ENCODE measurements at regions not wholly inside any gene's neighbourhood (a gene's known extent, or its start where the extent isn't known, plus 50 kb on each side); places are given as distances from the start of the nearest gene placed in this dataset.

GRCh38 chr11:107197932-107198331 lies 179.7 kb upstream of the GUCY1A2 start:
- WGBS (ENCODE audit: insufficient coverage), result no CpG with 5 or more reads among the region's 2 CpGs
- DNase-seq (ENCODE audit: low read depth in 4 of 6, low spot score in 6 of 6), result no peak
- Histone ChIP-seq H3K27me3 (ENCODE audit: control insufficient read depth, insufficient read depth, low read length) (no peaks in the 10 kb centered on the region), H3K4me3 (ENCODE audit: low read depth, low read length) (no peak overlapping the region), H3K27ac (ENCODE audit: low read depth, low read length) (no peak overlapping the region), H3K4me1 (ENCODE audit: control insufficient read depth, insufficient read depth, low read length) (no peaks in the 10 kb centered on the region), H3K9me3 (ENCODE audit: control insufficient read depth, insufficient read depth, low read length) (peaks cover 3% of the 10 kb centered on the region), H3K36me3 (ENCODE audit: control insufficient read depth, insufficient read depth, low read length) (no peaks in the 10 kb centered on the region)

GRCh38 chr11:107196732-107197131 lies 178.5 kb upstream of the GUCY1A2 start:
- no peaks in the 10 kb centered on the region for H3K27me3 ChIP-seq (ENCODE audit: control insufficient read depth, insufficient read depth, low read length)
- no CpG with 5 or more reads among the region's 1 CpG for WGBS (ENCODE audit: insufficient coverage)
- no peaks in the 10 kb centered on the region for H3K36me3 ChIP-seq (ENCODE audit: control insufficient read depth, insufficient read depth, low read length)
- H3K4me1 ChIP-seq (ENCODE audit: control insufficient read depth, insufficient read depth, low read length), result no peaks in the 10 kb centered on the region
- H3K9me3 ChIP-seq (ENCODE audit: control insufficient read depth, insufficient read depth, low read length), result peaks cover 4% of the 10 kb centered on the region
- no peak for DNase-seq (ENCODE audit: low read depth in 4 of 6, low spot score in 6 of 6)
- H3K4me3 ChIP-seq (ENCODE audit: low read depth, low read length), result no peak overlapping the region
- H3K27ac ChIP-seq (ENCODE audit: low read depth, low read length), result no peak overlapping the region

GRCh38 chr11:107184986-107185385 lies 166.7 kb upstream of the GUCY1A2 start:
- H3K4me1 ChIP-seq (ENCODE audit: control insufficient read depth, insufficient read depth, low read length), result no peaks in the 10 kb centered on the region
- peak in 1 of 6 donors; percentile 54 for DNase-seq (ENCODE audit: low read depth in 4 of 6, low spot score in 6 of 6)
- no peak overlapping the region for H3K27ac ChIP-seq (ENCODE audit: low read depth, low read length)
- H3K27me3 ChIP-seq (ENCODE audit: control insufficient read depth, insufficient read depth, low read length), result no peaks in the 10 kb centered on the region
- H3K4me3 ChIP-seq (ENCODE audit: low read depth, low read length), result no peak overlapping the region
- H3K36me3 ChIP-seq (ENCODE audit: control insufficient read depth, insufficient read depth, low read length), result no peaks in the 10 kb centered on the region
- H3K9me3 ChIP-seq (ENCODE audit: control insufficient read depth, insufficient read depth, low read length), result no peaks in the 10 kb centered on the region

- Histone ChIP-seq H3K36me3 (ENCODE audit: control insufficient read depth, insufficient read depth, low read length) (no peaks in the 10 kb centered on the region), H3K4me3 (ENCODE audit: low read depth, low read length) (no peak overlapping the region), H3K27ac (ENCODE audit: low read depth, low read length) (no peak overlapping the region), H3K27me3 (ENCODE audit: control insufficient read depth, insufficient read depth, low read length) (no peaks in the 10 kb centered on the region), H3K4me1 (ENCODE audit: control insufficient read depth, insufficient read depth, low read length) (no peaks in the 10 kb centered on the region), H3K9me3 (ENCODE audit: control insufficient read depth, insufficient read depth, low read length) (no peaks in the 10 kb centered on the region)
- WGBS (ENCODE audit: insufficient coverage), result no CpG with 5 or more reads among the region's 2 CpGs
- peak in 2 of 6 donors; percentile 23 to 46 for DNase-seq (ENCODE audit: low read depth in 4 of 6, low spot score in 6 of 6)
These were observed 165.7 kb upstream of the GUCY1A2 start for GRCh38 chr11:107183953-107184352.

- DNase-seq (ENCODE audit: low read depth in 4 of 6, low spot score in 6 of 6), result no peak
- Histone ChIP-seq H3K36me3 (ENCODE audit: control insufficient read depth, insufficient read depth, low read length) (no peaks in the 10 kb centered on the region), H3K27ac (ENCODE audit: low read depth, low read length) (no peak overlapping the region), H3K9me3 (ENCODE audit: control insufficient read depth, insufficient read depth, low read length) (no peaks in the 10 kb centered on the region), H3K27me3 (ENCODE audit: control insufficient read depth, insufficient read depth, low read length) (no peaks in the 10 kb centered on the region), H3K4me3 (ENCODE audit: low read depth, low read length) (no peak overlapping the region), H3K4me1 (ENCODE audit: control insufficient read depth, insufficient read depth, low read length) (no peaks in the 10 kb centered on the region)
These were observed 164.7 kb upstream of the GUCY1A2 start for GRCh38 chr11:107182978-107183377.

GRCh38 chr11:107180236-107180635 lies 162.0 kb upstream of the GUCY1A2 start:
- H3K27ac ChIP-seq (ENCODE audit: low read depth, low read length), result no peak overlapping the region
- no peaks in the 10 kb centered on the region for H3K27me3 ChIP-seq (ENCODE audit: control insufficient read depth, insufficient read depth, low read length)
- H3K36me3 ChIP-seq (ENCODE audit: control insufficient read depth, insufficient read depth, low read length), result no peaks in the 10 kb centered on the region
- no peaks in the 10 kb centered on the region for H3K4me1 ChIP-seq (ENCODE audit: control insufficient read depth, insufficient read depth, low read length)
- H3K4me3 ChIP-seq (ENCODE audit: low read depth, low read length), result no peak overlapping the region
- no peaks in the 10 kb centered on the region for H3K9me3 ChIP-seq (ENCODE audit: control insufficient read depth, insufficient read depth, low read length)
- no CpG with 5 or more reads among the region's 1 CpG for WGBS (ENCODE audit: insufficient coverage)
- peak in 1 of 6 donors; percentile 24 for DNase-seq (ENCODE audit: low read depth in 4 of 6, low spot score in 6 of 6)

- Histone ChIP-seq H3K27me3 (ENCODE audit: control insufficient read depth, insufficient read depth, low read length) (no peaks in the 10 kb centered on the region), H3K36me3 (ENCODE audit: control insufficient read depth, insufficient read depth, low read length) (no peaks in the 10 kb centered on the region), H3K4me3 (ENCODE audit: low read depth, low read length) (no peak overlapping the region), H3K27ac (ENCODE audit: low read depth, low read length) (no peak overlapping the region), H3K4me1 (ENCODE audit: control insufficient read depth, insufficient read depth, low read length) (no peaks in the 10 kb centered on the region), H3K9me3 (ENCODE audit: control insufficient read depth, insufficient read depth, low read length) (no peaks in the 10 kb centered on the region)
- WGBS (ENCODE audit: insufficient coverage), result no CpG with 5 or more reads among the region's 1 CpG
- no peak for DNase-seq (ENCODE audit: low read depth in 4 of 6, low spot score in 6 of 6)
These were observed 161.6 kb upstream of the GUCY1A2 start for GRCh38 chr11:107179829-107180228.

- no peak for DNase-seq (ENCODE audit: low read depth in 4 of 6, low spot score in 6 of 6)
- no peaks in the 10 kb centered on the region for H3K9me3 ChIP-seq (ENCODE audit: control insufficient read depth, insufficient read depth, low read length)
- no peak overlapping the region for H3K27ac ChIP-seq (ENCODE audit: low read depth, low read length)
- no peaks in the 10 kb centered on the region for H3K4me1 ChIP-seq (ENCODE audit: control insufficient read depth, insufficient read depth, low read length)
- 92% methylated on average over 15 of the region's 15 CpGs for WGBS (ENCODE audit: insufficient coverage)
- H3K27me3 ChIP-seq (ENCODE audit: control insufficient read depth, insufficient read depth, low read length), result no peaks in the 10 kb centered on the region
- H3K4me3 ChIP-seq (ENCODE audit: low read depth, low read length), result no peak overlapping the region
- H3K36me3 ChIP-seq (ENCODE audit: control insufficient read depth, insufficient read depth, low read length), result no peaks in the 10 kb centered on the region
These were observed 158.8 kb upstream of the GUCY1A2 start for GRCh38 chr11:107177106-107177477.

- no peaks in the 10 kb centered on the region for H3K27me3 ChIP-seq (ENCODE audit: control insufficient read depth, insufficient read depth, low read length)
- no peaks in the 10 kb centered on the region for H3K4me1 ChIP-seq (ENCODE audit: control insufficient read depth, insufficient read depth, low read length)
- no peaks in the 10 kb centered on the region for H3K9me3 ChIP-seq (ENCODE audit: control insufficient read depth, insufficient read depth, low read length)
- no peaks in the 10 kb centered on the region for H3K36me3 ChIP-seq (ENCODE audit: control insufficient read depth, insufficient read depth, low read length)
- H3K27ac ChIP-seq (ENCODE audit: low read depth, low read length), result no peak overlapping the region
- H3K4me3 ChIP-seq (ENCODE audit: low read depth, low read length), result no peak overlapping the region
- 97% methylated on average over 35 of the region's 37 CpGs for WGBS (ENCODE audit: insufficient coverage)
- DNase-seq (ENCODE audit: low read depth in 4 of 6, low spot score in 6 of 6), result no peak
These were observed 158.2 kb upstream of the GUCY1A2 start for GRCh38 chr11:107176148-107177105.

- no peak overlapping the region for H3K27ac ChIP-seq (ENCODE audit: low read depth, low read length)
- WGBS (ENCODE audit: insufficient coverage), result no CpG with 5 or more reads among the region's 5 CpGs
- DNase-seq (ENCODE audit: low read depth in 4 of 6, low spot score in 6 of 6), result peak in 1 of 6 donors; percentile 58
These were observed 156.6 kb upstream of the GUCY1A2 start for GRCh38 chr11:107174856-107175255.

More at GRCh38 chr11:107174856-107175255, 156.6 kb upstream of the GUCY1A2 start:
- H3K4me3 ChIP-seq (ENCODE audit: low read depth, low read length), result no peak overlapping the region
- H3K27me3 ChIP-seq (ENCODE audit: control insufficient read depth, insufficient read depth, low read length), result no peaks in the 10 kb centered on the region
- no peaks in the 10 kb centered on the region for H3K36me3 ChIP-seq (ENCODE audit: control insufficient read depth, insufficient read depth, low read length)
- no peaks in the 10 kb centered on the region for H3K4me1 ChIP-seq (ENCODE audit: control insufficient read depth, insufficient read depth, low read length)
- no peaks in the 10 kb centered on the region for H3K9me3 ChIP-seq (ENCODE audit: control insufficient read depth, insufficient read depth, low read length)

All from spinal cord (tissue), 9 donors.